CD4-positive, alpha-beta T cell (primary cell): ENCODE measurements at regions not wholly inside any gene's neighbourhood (a gene's known extent, or its start where the extent isn't known, plus 50 kb on each side); places are given as distances from the start of the nearest gene placed in this dataset.

ENCODE experiments used
- ATAC-seq: fragments of 200-7000 bp; cut with Tn5 transposase; one replicate; pipeline ENCODE4 v1.10.0; 2022; ENCODE audit warnings: mild to moderate bottlenecking; ENCODE audit not compliant: poor library complexity
- CTCF ChIA-PET: fragments of 350-600 bp; sonication (Branson Sonifier 250); formaldehyde crosslinking; loops from one replicate; lab custom pipeline; 2021; ENCODE audit warnings: antibody characterized with exemption, inconsistent platforms; lab: Charles Lee
- POLR2A ChIA-PET: fragments of 350-600 bp; sonication (Branson Sonifier 250); formaldehyde crosslinking; loops from one replicate; lab custom pipeline; 2021; ENCODE audit warnings: antibody characterized with exemption, inconsistent platforms; lab: Charles Lee
- DNase-seq, 14 experiments: peaks; one replicate each; pipeline ENCODE4 v3.0.0-alpha.2; 2013 to 2020; ENCODE audit warnings: mixed read lengths in 2 of 14
- H3K27ac ChIP-seq, 2 donors: one replicate each; pipeline versions ENCODE4 v1.5.1 to v1.7.0; 2013; ENCODE audit warnings: low read length in 2 of 2, low read depth in 1 of 2, mild to moderate bottlenecking in 1 of 2
- H3K27me3 ChIP-seq, 2 experiments: 1 replicate in 1 of 2; 2 replicates in 1 of 2; pipeline versions ENCODE4 v1.6.1 to v1.7.0; 2013; ENCODE audit warnings: low read length in 2 of 2, control low read depth in 1 of 2, mild to moderate bottlenecking in 1 of 2, moderate library complexity in 1 of 2; ENCODE audit not compliant: insufficient read depth in 2 of 2, control insufficient read depth in 1 of 2
- H3K36me3 ChIP-seq: one replicate; pipeline ENCODE4 v1.6.1; 2013; ENCODE audit warnings: low read length, control low read depth; ENCODE audit not compliant: insufficient read depth
- H3K4me1 ChIP-seq: one replicate; pipeline ENCODE4 v1.6.1; 2013; ENCODE audit warnings: low read length, control low read depth; ENCODE audit not compliant: insufficient read depth
- H3K4me3 ChIP-seq: one replicate; pipeline ENCODE4 v1.5.1; 2013; ENCODE audit warnings: mild to moderate bottlenecking, low read length, moderate library complexity
- H3K9me3 ChIP-seq, 2 experiments: 1 replicate in 1 of 2; 2 replicates in 1 of 2; pipeline versions ENCODE4 v1.6.1 to v1.7.0; 2013; ENCODE audit warnings: low read length in 2 of 2, mild to moderate bottlenecking in 2 of 2, control low read depth in 1 of 2, moderate library complexity in 1 of 2; ENCODE audit not compliant: control insufficient read depth in 1 of 2, insufficient read depth in 1 of 2
- H3K27ac Mint-ChIP-seq: one replicate; pipeline ENCODE4 v1.8.0; 2020; ENCODE audit warnings: mixed read lengths
- H3K27me3 Mint-ChIP-seq: one replicate; pipeline ENCODE4 v1.8.0; 2021; ENCODE audit warnings: mixed read lengths
- H3K36me3 Mint-ChIP-seq: one replicate; pipeline ENCODE4 v1.8.0; 2021; ENCODE audit warnings: low read depth, mixed read lengths
- H3K4me1 Mint-ChIP-seq: one replicate; pipeline ENCODE4 v1.8.0; 2021; ENCODE audit warnings: low read depth, mixed read lengths
- H3K4me3 Mint-ChIP-seq: one replicate; pipeline ENCODE4 v1.8.0; 2020; ENCODE audit warnings: mild to moderate bottlenecking, mixed read lengths
- H3K9me3 Mint-ChIP-seq: one replicate; pipeline ENCODE4 v1.8.0; 2020; ENCODE audit warnings: mixed read lengths
- CTCF ChIP-seq: fragments of 200-600 bp; IDR thresholded peaks from one replicate; pipeline ENCODE4 v1.8.0; 2022; ENCODE audit warnings: antibody characterized with exemption, mild to moderate bottlenecking
- intact Hi-C, 2 experiments: fragments of 100-400 bp; cut with DNase I in 1 of 2; cut with micrococcal nuclease in 1 of 2; formaldehyde crosslinking; loops; one replicate each; pipeline versions ENCODE4 v1.15.1 to v1.9.0; 2023 to 2025; cut with DNase I, micrococcal nuclease

- Histone ChIP-seq H3K27me3 (no peaks in the 10 kb centered on the region), H3K4me1 (no peaks in the 10 kb centered on the region), H3K9me3 (no peaks in the 10 kb centered on the region), H3K4me3 (no peak overlapping the region), H3K27ac (no peak overlapping the region), H3K36me3 (no peaks in the 10 kb centered on the region)
- no peak for TF ChIP-seq CTCF
- H3K4me3 Mint-ChIP-seq: no peak overlapping the region
- H3K27ac Mint-ChIP-seq: no peak overlapping the region
- H3K36me3 Mint-ChIP-seq: no peaks in the 10 kb centered on the region
- ChIA-PET POLR2A (no interaction called here), CTCF (interaction anchor here (1.4 kb wide), 1 partner anchor 11 kb away, joined by 4 read pairs; no protein-coding TSS in a partner anchor)
- no peaks in the 10 kb centered on the region for H3K4me1 Mint-ChIP-seq
- DNase-seq (no peak), ATAC-seq (no peak)
- intact Hi-C loops: no loop called here
- no peaks in the 10 kb centered on the region for H3K27me3 Mint-ChIP-seq
- peaks cover 2% of the 10 kb centered on the region for H3K9me3 Mint-ChIP-seq
These were observed 174.0 kb upstream of the IL12B start for GRCh38 chr5:159504106-159504856.

- Mint-ChIP-seq H3K27ac (no peak overlapping the region), H3K9me3 (peaks cover 2% of the 10 kb centered on the region)
- CTCF ChIA-PET: interaction anchor here (1.4 kb wide), 1 partner anchor 11 kb away, joined by 4 read pairs; no protein-coding TSS in a partner anchor
These were observed 174.6 kb upstream of the IL12B start for GRCh38 chr5:159504857-159505304.

GRCh38 chr5:159507055-159507454 lies 176.8 kb upstream of the IL12B start:
- POLR2A ChIA-PET: no interaction called here
- H3K4me3 Mint-ChIP-seq: no peak overlapping the region
- no peak overlapping the region for H3K4me3 ChIP-seq
- DNase-seq (no peak), ATAC-seq (no peak)
- H3K36me3 Mint-ChIP-seq: no peaks in the 10 kb centered on the region
- no peaks in the 10 kb centered on the region for H3K9me3 Mint-ChIP-seq
- CTCF ChIA-PET: interaction anchor here (1.3 to 1.5 kb wide), 2 partner anchors 9 kb away, joined by 3 to 4 read pairs; no protein-coding TSS in a partner anchor
- no peak overlapping the region for H3K27ac Mint-ChIP-seq
- TF ChIP-seq CTCF: no peak
- intact Hi-C loops: no loop called here
- no peaks in the 10 kb centered on the region for H3K4me1 Mint-ChIP-seq
- no peaks in the 10 kb centered on the region for H3K4me1 ChIP-seq
- no peaks in the 10 kb centered on the region for H3K27me3 ChIP-seq
- H3K27me3 Mint-ChIP-seq: no peaks in the 10 kb centered on the region
- H3K36me3 ChIP-seq: no peaks in the 10 kb centered on the region
- no peaks in the 10 kb centered on the region for H3K9me3 ChIP-seq
- no peak overlapping the region for H3K27ac ChIP-seq

More at GRCh38 chr5:159504857-159505304, 174.6 kb upstream of the IL12B start:
- ATAC-seq: no peak
- Histone ChIP-seq H3K27ac (no peak overlapping the region), H3K4me3 (no peak overlapping the region), H3K36me3 (no peaks in the 10 kb centered on the region), H3K4me1 (no peaks in the 10 kb centered on the region), H3K9me3 (no peaks in the 10 kb centered on the region), H3K27me3 (no peaks in the 10 kb centered on the region)
- Mint-ChIP-seq H3K4me3 (no peak overlapping the region), H3K4me1 (no peaks in the 10 kb centered on the region), H3K27me3 (no peaks in the 10 kb centered on the region), H3K36me3 (no peaks in the 10 kb centered on the region)
- POLR2A ChIA-PET: no interaction called here
- intact Hi-C loops: no loop called here
- no peak for TF ChIP-seq CTCF
- DNase-seq: no peak
